Esophagus (tissue), 2 donors: ENCODE measurements at regions not wholly inside any gene's neighbourhood (a gene's known extent, or its start where the extent isn't known, plus 50 kb on each side); places are given as distances from the start of the nearest gene placed in this dataset.

Experiments
- H3K27ac ChIP-seq, 2 donors: one replicate each; pipeline ENCODE4 v1.5.1; 2013; ENCODE audit warnings: low read depth in 2 of 2, mild to moderate bottlenecking in 2 of 2, inconsistent platforms in 1 of 2, low read length in 1 of 2, moderate library complexity in 1 of 2
- H3K27me3 ChIP-seq, 2 donors: one replicate each; pipeline ENCODE4 v1.6.1; 2013; ENCODE audit warnings: low read length in 2 of 2, control low read depth in 1 of 2, mild to moderate bottlenecking in 1 of 2; ENCODE audit not compliant: insufficient read depth in 2 of 2, control insufficient read depth in 1 of 2
- H3K36me3 ChIP-seq, 2 donors: one replicate each; pipeline ENCODE4 v1.6.1; 2013; ENCODE audit warnings: low read length in 1 of 2; ENCODE audit not compliant: control insufficient read depth in 2 of 2, insufficient read depth in 2 of 2
- H3K4me1 ChIP-seq, 2 donors: one replicate each; pipeline ENCODE4 v1.6.1; 2013; ENCODE audit warnings: low read length in 1 of 2; ENCODE audit not compliant: control insufficient read depth in 2 of 2, insufficient read depth in 2 of 2
- H3K4me3 ChIP-seq, 2 donors: one replicate each; pipeline ENCODE4 v1.5.1; 2013; ENCODE audit warnings: low read length in 2 of 2, mild to moderate bottlenecking in 2 of 2, low read depth in 1 of 2, moderate library complexity in 1 of 2
- H3K9me3 ChIP-seq, 2 donors: one replicate each; pipeline ENCODE4 v1.6.1; 2013; ENCODE audit warnings: mild to moderate bottlenecking in 2 of 2, low read depth in 1 of 2, low read length in 1 of 2, moderate library complexity in 1 of 2; ENCODE audit not compliant: control insufficient read depth in 2 of 2, insufficient read depth in 1 of 2
- WGBS, 2 donors: extraction: QIAGEN DNeasy Blood & Tissue Kit; methylation state at CpG; one replicate each; pipeline ENCODE4 v1.1.7; 2013; 5-methylcytosine and 5-hydroxymethylcytosine counted together
- donor health status: healthy with polysubstance abuse.
- donor health status: Bipolar disorder and iron deficiency.

GRCh38 chr6:20310185-20310584, 91.5 kb upstream of the E2F3 start:
- Histone ChIP-seq H3K4me1 (no peaks in the 10 kb centered on the region), H3K36me3 (no peaks in the 10 kb centered on the region), H3K27ac (no peak overlapping the region), H3K4me3 (no peak overlapping the region), H3K9me3 (no peaks in the 10 kb centered on the region), H3K27me3 (peaks cover 0 to 2% of the 10 kb centered on the region in 2 donors)
- WGBS, 2 donors: 90 to 95% methylated on average over 1 of the region's 1 CpG

- no peaks in the 10 kb centered on the region for H3K36me3 ChIP-seq
- no peak overlapping the region for H3K4me3 ChIP-seq
- H3K27me3 ChIP-seq: peaks cover 0 to 2% of the 10 kb centered on the region in 2 donors
- H3K27ac ChIP-seq: no peak overlapping the region
- no peaks in the 10 kb centered on the region for H3K9me3 ChIP-seq
- H3K4me1 ChIP-seq: no peaks in the 10 kb centered on the region
- 57 to 71% methylated on average over 5 of the region's 5 CpGs for whole genome bisulfite sequencing, 2 donors
Observed at GRCh38 chr6:20312606-20313005, 89.1 kb upstream of the E2F3 start.

GRCh38 chr6:20313051-20313450, 88.6 kb upstream of the E2F3 start:
- Histone ChIP-seq H3K27ac (no peak overlapping the region), H3K9me3 (no peaks in the 10 kb centered on the region), H3K4me3 (no peak overlapping the region), H3K27me3 (peaks cover 0 to 2% of the 10 kb centered on the region in 2 donors), H3K36me3 (no peaks in the 10 kb centered on the region), H3K4me1 (no peaks in the 10 kb centered on the region)
- WGBS, 2 donors: 47% methylated on average over 3 of the region's 3 CpGs

- Histone ChIP-seq H3K27ac (no peak overlapping the region), H3K4me3 (no peak overlapping the region), H3K9me3 (no peaks in the 10 kb centered on the region), H3K27me3 (peaks cover 0 to 2% of the 10 kb centered on the region in 2 donors), H3K4me1 (no peaks in the 10 kb centered on the region), H3K36me3 (no peaks in the 10 kb centered on the region)
- WGBS, 2 donors: 66 to 68% methylated on average over 7 of the region's 7 CpGs
Observed at GRCh38 chr6:20313960-20314530, 87.6 kb upstream of the E2F3 start.

GRCh38 chr6:20314866-20315845, 86.5 kb upstream of the E2F3 start:
- Histone ChIP-seq H3K27ac (no peak overlapping the region), H3K36me3 (no peaks in the 10 kb centered on the region), H3K27me3 (peaks cover 0 to 2% of the 10 kb centered on the region in 2 donors), H3K4me3 (no peak overlapping the region), H3K4me1 (no peaks in the 10 kb centered on the region), H3K9me3 (peaks cover 0 to 5% of the 10 kb centered on the region in 2 donors)
- WGBS, 2 donors: 69 to 82% methylated on average over 4 of the region's 4 CpGs

GRCh38 chr6:20317430-20317829, 84.2 kb upstream of the E2F3 start:
- WGBS, 2 donors: 50 to 69% methylated on average over 5 of the region's 5 CpGs
- Histone ChIP-seq H3K27me3 (no peaks in the 10 kb centered on the region), H3K4me3 (no peak overlapping the region), H3K27ac (no peak overlapping the region), H3K4me1 (no peaks in the 10 kb centered on the region), H3K36me3 (no peaks in the 10 kb centered on the region), H3K9me3 (peaks cover 0 to 6% of the 10 kb centered on the region in 2 donors)

- Histone ChIP-seq H3K9me3 (peaks cover 0 to 6% of the 10 kb centered on the region in 2 donors), H3K36me3 (no peaks in the 10 kb centered on the region), H3K4me3 (no peak overlapping the region), H3K4me1 (no peaks in the 10 kb centered on the region), H3K27me3 (no peaks in the 10 kb centered on the region), H3K27ac (no peak overlapping the region)
- 96 to 98% methylated on average over 31 to 37 of the region's 37 CpGs for WGBS, 2 donors
Observed at GRCh38 chr6:20318851-20319387, 82.8 kb upstream of the E2F3 start.

GRCh38 chr6:20319520-20320357, 81.9 kb upstream of the E2F3 start:
- Histone ChIP-seq H3K36me3 (no peaks in the 10 kb centered on the region), H3K4me1 (no peaks in the 10 kb centered on the region), H3K27ac (peak overlapping the region; percentile 0 to 2), H3K9me3 (peaks cover 0 to 6% of the 10 kb centered on the region in 2 donors), H3K4me3 (no peak overlapping the region), H3K27me3 (no peaks in the 10 kb centered on the region)
- 71 to 78% methylated on average over 23 of the region's 23 CpGs for WGBS, 2 donors
